ENCODE measurements at regions not wholly inside any gene's neighbourhood (a gene's known extent, or its start where the extent isn't known, plus 50 kb on each side); places are given as distances from the start of the nearest gene placed in this dataset.

GRCh38 chr12:69157023-69157655, 82.2 kb upstream of the CPSF6 start:
- H3K9me2 ChIP-seq (ENCODE audit: insufficient read depth) = no peaks in the 10 kb centered on the region
- peak overlapping the region; percentile 66 for H3K4me2 ChIP-seq
- H3K36me3 ChIP-seq (ENCODE audit: low read depth) = no peaks in the 10 kb centered on the region
- H2AFZ ChIP-seq = peak overlapping the region; percentile 65; the same call in 1 of the 2 replicates
- H3K27me3 ChIP-seq (ENCODE audit: insufficient read depth, low read depth) = no peaks in the 10 kb centered on the region
- H3K4me3 ChIP-seq = no peak overlapping the region
- DNase-seq = peak; percentile 66 to 78
- POLR2A ChIA-PET (ENCODE audit: unreplicated experiment) = no interaction called here
- H3K9me3 ChIP-seq (ENCODE audit: insufficient read depth, low read depth) = no peaks in the 10 kb centered on the region
- intact Hi-C loops (cut with micrococcal nuclease; ENCODE audit: unreplicated experiment) = loop anchor here (1.0 kb wide), 2 partner anchors 82 to 327 kb away; partner anchors contain the start of gene CPSF6
- H3K79me2 ChIP-seq (ENCODE audit: low read depth) = no peaks in the 10 kb centered on the region
- BruUV-seq (replicated peaks) = no TSS peak
- no peaks in the 10 kb centered on the region for H3K4me1 ChIP-seq (replicated peaks; ENCODE audit: insufficient read depth)
- CTCF ChIA-PET = interaction anchor here (0.6 to 1.7 kb wide), 4 partner anchors 97 to 327 kb away, joined by 3 to 6 read pairs (median 4); no protein-coding TSS in a partner anchor
- no peaks in the 10 kb centered on the region for H4K20me1 ChIP-seq (ENCODE audit: insufficient read depth)
- H3K27ac ChIP-seq = no peak overlapping the region
- no peaks in the 10 kb centered on the region for H3F3A ChIP-seq (ENCODE audit: insufficient read depth, low read depth)
- no peak for TF ChIP-seq EZH2 (IDR thresholded peaks at IDR 0.05; ENCODE audit: low read depth)
- TF ChIP-seq, protein P1, sequence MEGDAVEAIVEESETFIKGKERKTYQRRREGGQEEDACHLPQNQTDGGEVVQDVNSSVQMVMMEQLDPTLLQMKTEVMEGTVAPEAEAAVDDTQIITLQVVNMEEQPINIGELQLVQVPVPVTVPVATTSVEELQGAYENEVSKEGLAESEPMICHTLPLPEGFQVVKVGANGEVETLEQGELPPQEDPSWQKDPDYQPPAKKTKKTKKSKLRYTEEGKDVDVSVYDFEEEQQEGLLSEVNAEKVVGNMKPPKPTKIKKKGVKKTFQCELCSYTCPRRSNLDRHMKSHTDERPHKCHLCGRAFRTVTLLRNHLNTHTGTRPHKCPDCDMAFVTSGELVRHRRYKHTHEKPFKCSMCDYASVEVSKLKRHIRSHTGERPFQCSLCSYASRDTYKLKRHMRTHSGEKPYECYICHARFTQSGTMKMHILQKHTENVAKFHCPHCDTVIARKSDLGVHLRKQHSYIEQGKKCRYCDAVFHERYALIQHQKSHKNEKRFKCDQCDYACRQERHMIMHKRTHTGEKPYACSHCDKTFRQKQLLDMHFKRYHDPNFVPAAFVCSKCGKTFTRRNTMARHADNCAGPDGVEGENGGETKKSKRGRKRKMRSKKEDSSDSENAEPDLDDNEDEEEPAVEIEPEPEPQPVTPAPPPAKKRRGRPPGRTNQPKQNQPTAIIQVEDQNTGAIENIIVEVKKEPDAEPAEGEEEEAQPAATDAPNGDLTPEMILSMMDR (conservative IDR thresholded peaks at IDR 0.05) = peak; percentile 83

DNA sequence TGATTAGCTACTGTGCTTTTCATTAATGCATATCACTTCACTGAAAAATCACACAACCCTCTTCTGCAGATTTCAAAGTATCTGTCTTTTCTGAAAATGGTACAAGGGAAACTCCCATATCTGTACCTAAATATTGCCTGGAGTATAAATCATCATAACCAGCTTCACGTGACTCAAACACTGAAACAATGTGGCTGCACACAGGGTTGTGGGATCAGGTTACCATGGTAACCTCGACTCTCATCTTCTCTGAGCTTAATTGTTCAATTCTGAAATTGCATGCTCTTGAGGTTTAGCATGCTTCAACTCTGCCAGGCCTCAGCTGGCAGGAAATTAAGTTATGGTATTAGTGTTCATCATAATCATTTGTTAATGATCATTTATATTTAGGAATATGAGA, 77.5 kb upstream of the CPSF6 start:
- no peaks in the 10 kb centered on the region for H4K20me1 ChIP-seq (ENCODE audit: insufficient read depth)
- H3K27me3 ChIP-seq (ENCODE audit: insufficient read depth, low read depth) = no peaks in the 10 kb centered on the region
- no peak overlapping the region for H3K4me3 ChIP-seq
- H2AFZ ChIP-seq = no peak overlapping the region
- no peak for DNase-seq
- CTCF ChIA-PET = no interaction called here
- H3K4me2 ChIP-seq = no peak overlapping the region
- no TSS peak for BruUV-seq (replicated peaks)
- H3K36me3 ChIP-seq (ENCODE audit: low read depth) = no peaks in the 10 kb centered on the region
- no peak overlapping the region for H3K27ac ChIP-seq
- no peaks in the 10 kb centered on the region for H3K9me2 ChIP-seq (ENCODE audit: insufficient read depth)
- no peaks in the 10 kb centered on the region for H3K9me3 ChIP-seq (ENCODE audit: insufficient read depth, low read depth)
- POLR2A ChIA-PET (ENCODE audit: unreplicated experiment) = no interaction called here
- no peaks in the 10 kb centered on the region for H3F3A ChIP-seq (ENCODE audit: insufficient read depth, low read depth)
- intact Hi-C loops (cut with micrococcal nuclease; ENCODE audit: unreplicated experiment) = no loop called here
- H3K79me2 ChIP-seq (ENCODE audit: low read depth) = no peaks in the 10 kb centered on the region
- no peak for TF ChIP-seq EZH2 (IDR thresholded peaks at IDR 0.05; ENCODE audit: low read depth)
- TF ChIP-seq, protein P1 (conservative IDR thresholded peaks at IDR 0.05) = no peak
- H3K4me1 ChIP-seq (replicated peaks; ENCODE audit: insufficient read depth) = no peaks in the 10 kb centered on the region

DNA sequence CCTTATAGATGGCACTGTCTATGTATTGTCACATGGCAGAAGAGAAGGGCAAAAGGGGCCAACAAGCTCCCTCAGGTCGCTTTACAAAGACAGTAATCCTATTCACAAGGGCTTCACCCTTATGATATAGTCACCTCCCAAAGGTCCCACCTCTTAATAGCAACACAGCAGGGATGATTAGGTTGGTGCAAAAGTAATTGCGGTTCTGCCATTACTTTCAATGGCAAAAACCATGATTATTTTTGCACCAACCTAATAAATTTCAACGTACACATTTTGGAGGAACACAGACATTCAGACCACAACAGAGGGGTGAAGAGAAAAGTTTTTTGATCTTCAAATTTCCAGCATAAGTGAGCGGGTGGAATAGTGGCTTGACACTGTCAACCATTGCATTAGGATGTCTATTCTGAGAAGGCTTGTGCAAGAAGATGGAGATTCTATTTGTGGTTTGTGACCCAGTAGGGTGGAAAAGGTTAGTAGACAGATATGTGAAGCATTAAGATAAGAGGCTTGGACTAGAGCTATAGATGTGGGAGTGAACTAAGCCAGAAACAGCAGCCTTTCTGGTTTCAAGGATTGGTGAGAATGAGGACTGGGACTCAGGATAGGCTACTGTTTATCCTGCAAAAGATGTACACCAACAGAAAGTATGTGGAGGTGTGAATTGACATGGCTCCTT, 75.5 kb upstream of the CPSF6 start:
- TF ChIP-seq, protein P1 (conservative IDR thresholded peaks at IDR 0.05) = no peak
- TF ChIP-seq EZH2 (IDR thresholded peaks at IDR 0.05; ENCODE audit: low read depth) = no peak
- POLR2A ChIA-PET (ENCODE audit: unreplicated experiment) = interaction anchor here (0.6 kb wide), 1 partner anchor 1656 kb away, joined by 3 read pairs; no protein-coding TSS in a partner anchor
- CTCF ChIA-PET = no interaction called here
- no TSS peak for BruUV-seq (replicated peaks)
- DNase-seq = no peak
- no peaks in the 10 kb centered on the region for H3K9me3 ChIP-seq (ENCODE audit: insufficient read depth, low read depth)
- H3F3A ChIP-seq (ENCODE audit: insufficient read depth, low read depth) = no peaks in the 10 kb centered on the region
- H3K4me3 ChIP-seq = no peak overlapping the region
- H3K79me2 ChIP-seq (ENCODE audit: low read depth) = no peaks in the 10 kb centered on the region
- H2AFZ ChIP-seq = no peak overlapping the region
- H3K9me2 ChIP-seq (ENCODE audit: insufficient read depth) = no peaks in the 10 kb centered on the region
- no peaks in the 10 kb centered on the region for H3K4me1 ChIP-seq (replicated peaks; ENCODE audit: insufficient read depth)
- H3K27me3 ChIP-seq (ENCODE audit: insufficient read depth, low read depth) = no peaks in the 10 kb centered on the region
- no peaks in the 10 kb centered on the region for H4K20me1 ChIP-seq (ENCODE audit: insufficient read depth)
- H3K4me2 ChIP-seq = no peak overlapping the region
- no peak overlapping the region for H3K27ac ChIP-seq
- intact Hi-C loops (cut with micrococcal nuclease; ENCODE audit: unreplicated experiment) = no loop called here
- no peaks in the 10 kb centered on the region for H3K36me3 ChIP-seq (ENCODE audit: low read depth)

All from PC-9 (cell line).